ENCODE measurements at regions not wholly inside any gene's neighbourhood (a gene's known extent, or its start where the extent isn't known, plus 50 kb on each side); places are given as distances from the start of the nearest gene placed in this dataset.

DNA sequence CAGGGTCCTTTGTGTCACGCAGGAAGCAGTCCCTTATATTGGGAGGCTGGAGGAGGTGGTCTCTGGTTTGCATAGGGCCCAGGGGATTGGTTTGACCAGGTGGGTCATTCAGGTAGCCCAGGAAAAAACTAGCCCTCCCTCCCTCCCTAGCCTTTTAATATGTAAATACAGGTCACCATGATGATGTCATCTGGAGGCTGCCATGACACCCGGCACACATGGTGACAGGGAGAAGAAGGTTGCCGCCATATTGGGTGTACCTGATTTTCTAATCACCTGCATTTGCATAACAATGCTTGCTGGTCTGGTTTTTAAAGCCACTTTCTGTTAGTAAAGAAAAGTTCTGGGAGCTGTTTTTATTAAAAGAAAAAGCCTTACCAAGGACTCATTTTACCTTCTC, 791.0 kb upstream of the ADGRL4 start:
- Histone ChIP-seq H3K4me3 (ENCODE audit: low read length in 3 of 3) (no peak overlapping the region), H3K36me3 (ENCODE audit: control insufficient read depth in 3 of 3, insufficient read depth in 3 of 3, low read length in 3 of 3) (no peaks in the 10 kb centered on the region), H3K27ac (ENCODE audit: low read depth, low read length) (no peak overlapping the region), H3K4me1 (ENCODE audit: control insufficient read depth in 3 of 3, insufficient read depth in 3 of 3, low read length in 3 of 3) (no peaks in the 10 kb centered on the region), H3K27me3 (ENCODE audit: control insufficient read depth in 3 of 3, insufficient read depth in 3 of 3, low read length in 3 of 3) (no peaks in the 10 kb centered on the region), H3K9ac (ENCODE audit: low read depth in 1 of 3, low read length in 3 of 3) (no peak overlapping the region), H3K9me3 (ENCODE audit: control insufficient read depth in 3 of 3, low read length in 3 of 3) (no peaks in the 10 kb centered on the region)

DNA sequence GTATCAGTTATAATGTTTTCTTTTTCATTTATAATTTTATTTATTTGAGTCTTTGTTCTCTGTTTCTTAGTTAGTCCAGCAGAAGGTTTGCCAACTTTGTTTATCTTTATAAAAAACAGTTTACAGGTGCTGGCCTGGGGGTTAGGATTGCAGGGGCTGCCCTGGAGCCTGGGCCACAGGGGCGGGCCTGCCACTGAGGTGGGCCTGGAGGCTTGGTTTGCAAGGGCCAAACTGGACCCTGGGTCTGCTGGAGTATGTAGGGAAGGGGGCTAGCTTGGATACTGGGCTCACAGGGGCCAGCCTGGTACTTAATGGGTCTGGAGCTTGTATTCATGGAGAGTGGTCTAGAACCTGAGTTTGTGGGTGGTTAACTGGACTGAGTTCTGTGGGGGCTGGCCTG, 789.9 kb upstream of the ADGRL4 start:
- no peaks in the 10 kb centered on the region for H3K9me3 ChIP-seq (ENCODE audit: control insufficient read depth in 3 of 3, low read length in 3 of 3)
- H3K9ac ChIP-seq (ENCODE audit: low read depth in 1 of 3, low read length in 3 of 3): no peak overlapping the region
- no peak overlapping the region for H3K4me3 ChIP-seq (ENCODE audit: low read length in 3 of 3)
- no peaks in the 10 kb centered on the region for H3K27me3 ChIP-seq (ENCODE audit: control insufficient read depth in 3 of 3, insufficient read depth in 3 of 3, low read length in 3 of 3)
- H3K36me3 ChIP-seq (ENCODE audit: control insufficient read depth in 3 of 3, insufficient read depth in 3 of 3, low read length in 3 of 3): no peaks in the 10 kb centered on the region
- no peak overlapping the region for H3K27ac ChIP-seq (ENCODE audit: low read depth, low read length)
- H3K4me1 ChIP-seq (ENCODE audit: control insufficient read depth in 3 of 3, insufficient read depth in 3 of 3, low read length in 3 of 3): no peaks in the 10 kb centered on the region

DNA sequence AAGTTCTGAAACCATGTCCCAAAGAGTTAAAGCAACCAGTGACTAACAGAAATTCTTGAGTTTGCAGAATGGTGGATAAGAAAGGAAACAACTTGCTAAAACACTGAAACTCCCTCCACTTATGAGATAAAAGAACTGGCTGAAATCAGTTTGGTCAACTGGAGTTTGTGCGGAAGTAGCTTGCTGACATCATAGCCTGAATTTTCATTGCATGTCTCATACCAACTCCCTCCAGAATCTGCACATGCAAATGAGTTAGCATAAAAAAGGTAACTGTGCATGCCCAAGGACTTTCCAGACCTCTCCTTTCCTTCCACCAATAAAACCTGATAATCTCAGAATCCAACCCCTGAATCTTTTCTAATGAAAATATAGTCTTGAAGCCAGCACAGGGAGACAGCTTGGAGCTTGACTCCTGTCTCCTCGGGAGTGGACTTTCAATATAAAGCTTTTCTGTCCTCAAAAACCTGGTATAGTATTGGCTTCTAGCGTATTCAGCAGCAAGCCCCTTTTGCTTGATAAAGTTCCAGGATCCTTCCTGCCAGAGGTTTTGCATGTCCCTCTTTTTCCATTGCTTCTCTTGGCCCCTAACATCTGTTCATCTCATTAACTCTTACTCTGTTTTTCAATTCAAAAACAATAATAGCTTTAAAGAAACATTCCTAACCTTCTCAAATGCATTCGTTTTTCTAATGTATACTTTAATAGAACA, 785.8 kb upstream of the ADGRL4 start:
- Histone ChIP-seq H3K9me3 (ENCODE audit: control insufficient read depth in 3 of 3, low read length in 3 of 3) (no peaks in the 10 kb centered on the region), H3K36me3 (ENCODE audit: control insufficient read depth in 3 of 3, insufficient read depth in 3 of 3, low read length in 3 of 3) (no peaks in the 10 kb centered on the region), H3K27me3 (ENCODE audit: control insufficient read depth in 3 of 3, insufficient read depth in 3 of 3, low read length in 3 of 3) (no peaks in the 10 kb centered on the region), H3K4me3 (ENCODE audit: low read length in 3 of 3) (no peak overlapping the region), H3K4me1 (ENCODE audit: control insufficient read depth in 3 of 3, insufficient read depth in 3 of 3, low read length in 3 of 3) (no peaks in the 10 kb centered on the region), H3K27ac (ENCODE audit: low read depth, low read length) (no peak overlapping the region), H3K9ac (ENCODE audit: low read depth in 1 of 3, low read length in 3 of 3) (no peak overlapping the region)

DNA sequence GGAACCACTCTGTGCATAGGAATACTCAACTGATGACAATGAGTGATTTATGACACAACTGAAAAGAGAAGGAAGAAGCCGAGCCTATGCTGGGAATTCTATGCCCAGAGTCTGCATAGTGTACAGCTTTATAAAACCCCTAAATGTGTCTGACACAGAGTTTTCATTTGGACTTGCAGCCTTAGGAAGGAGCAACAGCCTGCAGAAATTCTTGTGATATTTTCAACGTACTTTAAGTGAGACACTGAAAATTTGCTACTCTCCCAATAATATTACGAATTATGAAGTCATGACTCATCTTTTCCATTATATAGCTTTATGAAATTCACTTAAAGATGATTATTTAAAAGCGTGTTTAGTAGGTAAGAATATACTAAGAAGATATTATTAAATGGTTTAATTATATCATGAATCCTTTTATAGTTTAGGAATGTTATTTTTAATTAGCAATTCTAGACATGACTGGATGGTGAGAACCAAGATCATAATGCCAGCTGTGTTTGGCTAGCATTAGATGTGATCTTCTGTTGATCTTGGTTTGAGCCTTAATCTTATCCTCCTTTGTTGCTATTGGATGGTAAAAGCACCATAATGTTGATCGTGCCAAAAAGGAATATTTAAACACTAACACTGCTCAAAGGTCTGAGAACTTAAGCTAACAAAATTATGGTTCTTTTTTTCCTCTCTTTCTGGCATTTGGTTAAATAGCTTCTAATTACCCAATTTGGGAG, 785.1 kb upstream of the ADGRL4 start:
- no peak overlapping the region for H3K4me3 ChIP-seq (ENCODE audit: low read length in 3 of 3)
- no peaks in the 10 kb centered on the region for H3K4me1 ChIP-seq (ENCODE audit: control insufficient read depth in 3 of 3, insufficient read depth in 3 of 3, low read length in 3 of 3)
- no peaks in the 10 kb centered on the region for H3K9me3 ChIP-seq (ENCODE audit: control insufficient read depth in 3 of 3, low read length in 3 of 3)
- H3K9ac ChIP-seq (ENCODE audit: low read depth in 1 of 3, low read length in 3 of 3): no peak overlapping the region
- no peaks in the 10 kb centered on the region for H3K27me3 ChIP-seq (ENCODE audit: control insufficient read depth in 3 of 3, insufficient read depth in 3 of 3, low read length in 3 of 3)
- no peaks in the 10 kb centered on the region for H3K36me3 ChIP-seq (ENCODE audit: control insufficient read depth in 3 of 3, insufficient read depth in 3 of 3, low read length in 3 of 3)
- H3K27ac ChIP-seq (ENCODE audit: low read depth, low read length): no peak overlapping the region

DNA sequence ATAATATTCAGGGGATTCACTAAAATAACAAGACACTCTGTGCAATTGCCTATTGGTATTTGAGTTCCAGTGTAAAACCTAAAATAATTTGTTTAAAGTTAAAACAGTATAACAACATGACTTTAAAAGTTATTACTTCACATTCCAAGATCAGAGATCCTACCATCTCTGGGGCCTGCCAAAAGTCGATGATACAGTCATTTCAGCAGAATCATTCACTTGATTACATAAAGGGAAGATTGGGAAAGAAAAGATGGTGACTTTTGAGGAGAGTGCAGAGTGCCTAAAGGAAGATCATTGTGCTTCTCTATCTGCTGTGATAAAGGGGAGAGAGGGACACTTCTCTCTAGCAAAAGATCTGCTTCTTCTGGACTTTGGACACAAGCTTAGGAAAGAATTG, 784.4 kb upstream of the ADGRL4 start:
- Histone ChIP-seq H3K27ac (ENCODE audit: low read depth, low read length) (no peak overlapping the region), H3K36me3 (ENCODE audit: control insufficient read depth in 3 of 3, insufficient read depth in 3 of 3, low read length in 3 of 3) (no peaks in the 10 kb centered on the region)

DNA sequence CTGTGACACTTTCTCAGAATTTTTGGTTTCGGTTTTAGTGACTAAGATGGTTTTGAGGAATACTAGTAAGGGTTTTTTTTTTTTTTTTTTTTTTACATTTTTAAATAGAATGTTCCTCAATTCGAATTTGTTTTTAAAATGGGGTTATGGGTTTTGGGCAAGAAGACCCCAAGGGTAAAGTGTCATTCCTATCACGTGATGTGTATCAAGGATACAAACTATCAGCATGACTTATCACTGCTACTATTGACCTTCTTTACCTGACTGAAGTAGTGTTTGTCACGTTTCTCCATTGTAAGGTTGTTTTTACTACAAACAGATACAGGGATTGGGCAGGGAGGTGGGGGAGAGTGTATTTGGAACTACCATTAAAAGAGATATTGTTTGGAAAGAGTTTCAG, 781.1 kb upstream of the ADGRL4 start:
- Histone ChIP-seq H3K36me3 (ENCODE audit: control insufficient read depth in 3 of 3, insufficient read depth in 3 of 3, low read length in 3 of 3) (no peaks in the 10 kb centered on the region), H3K9me3 (ENCODE audit: control insufficient read depth in 3 of 3, low read length in 3 of 3) (no peaks in the 10 kb centered on the region), H3K27ac (ENCODE audit: low read depth, low read length) (no peak overlapping the region), H3K27me3 (ENCODE audit: control insufficient read depth in 3 of 3, insufficient read depth in 3 of 3, low read length in 3 of 3) (no peaks in the 10 kb centered on the region), H3K4me1 (ENCODE audit: control insufficient read depth in 3 of 3, insufficient read depth in 3 of 3, low read length in 3 of 3) (no peaks in the 10 kb centered on the region), H3K4me3 (ENCODE audit: low read length in 3 of 3) (no peak overlapping the region), H3K9ac (ENCODE audit: low read depth in 1 of 3, low read length in 3 of 3) (no peak overlapping the region)

More for the DNA sequence above, 784.4 kb upstream of the ADGRL4 start:
- Histone ChIP-seq H3K4me3 (ENCODE audit: low read length in 3 of 3) (no peak overlapping the region), H3K9me3 (ENCODE audit: control insufficient read depth in 3 of 3, low read length in 3 of 3) (no peaks in the 10 kb centered on the region), H3K27me3 (ENCODE audit: control insufficient read depth in 3 of 3, insufficient read depth in 3 of 3, low read length in 3 of 3) (no peaks in the 10 kb centered on the region), H3K9ac (ENCODE audit: low read depth in 1 of 3, low read length in 3 of 3) (no peak overlapping the region), H3K4me1 (ENCODE audit: control insufficient read depth in 3 of 3, insufficient read depth in 3 of 3, low read length in 3 of 3) (no peaks in the 10 kb centered on the region)

DNA sequence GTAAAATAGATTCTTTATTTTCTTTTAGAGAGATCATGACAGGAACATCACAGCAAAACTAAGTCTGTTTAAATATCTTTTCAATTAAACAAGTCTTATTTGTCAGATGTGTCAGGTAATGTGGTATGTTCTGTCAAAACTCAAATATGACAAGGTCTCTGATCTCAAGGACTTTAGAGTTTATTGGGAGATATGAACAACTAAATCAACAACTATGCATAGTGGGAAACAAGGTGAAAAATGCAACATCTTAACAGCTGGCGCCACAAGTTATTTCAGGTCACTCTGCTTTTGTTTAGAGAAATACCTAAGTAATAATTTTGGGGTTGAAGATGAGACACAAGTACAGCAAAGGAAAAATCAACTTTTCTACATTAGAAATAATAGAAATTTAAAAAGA, 779.4 kb upstream of the ADGRL4 start:
- no peak overlapping the region for H3K9ac ChIP-seq (ENCODE audit: low read depth in 1 of 3, low read length in 3 of 3)
- no peak overlapping the region for H3K4me3 ChIP-seq (ENCODE audit: low read length in 3 of 3)
- H3K9me3 ChIP-seq (ENCODE audit: control insufficient read depth in 3 of 3, low read length in 3 of 3): no peaks in the 10 kb centered on the region
- no peaks in the 10 kb centered on the region for H3K27me3 ChIP-seq (ENCODE audit: control insufficient read depth in 3 of 3, insufficient read depth in 3 of 3, low read length in 3 of 3)
- no peaks in the 10 kb centered on the region for H3K36me3 ChIP-seq (ENCODE audit: control insufficient read depth in 3 of 3, insufficient read depth in 3 of 3, low read length in 3 of 3)
- no peaks in the 10 kb centered on the region for H3K4me1 ChIP-seq (ENCODE audit: control insufficient read depth in 3 of 3, insufficient read depth in 3 of 3, low read length in 3 of 3)
- no peak overlapping the region for H3K27ac ChIP-seq (ENCODE audit: low read depth, low read length)

DNA sequence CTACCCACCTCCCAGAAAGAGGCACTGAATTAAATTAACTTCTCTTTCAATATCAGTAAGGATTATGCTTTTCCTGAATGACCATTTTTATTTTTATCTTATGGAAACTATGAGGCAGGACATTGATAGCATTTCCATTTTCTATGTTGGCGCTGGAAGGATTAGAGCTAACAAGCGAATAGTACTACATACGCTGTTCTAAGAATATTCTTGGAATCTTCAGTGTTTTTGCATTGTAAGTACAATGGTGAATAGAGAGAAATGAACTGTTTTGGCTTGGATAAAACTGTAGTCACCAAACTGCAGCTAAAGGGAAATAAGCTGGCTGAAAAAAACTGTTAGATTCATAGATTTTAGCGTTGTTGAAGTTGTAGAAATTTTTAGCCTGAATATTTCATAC, 779.0 kb upstream of the ADGRL4 start:
- H3K36me3 ChIP-seq (ENCODE audit: control insufficient read depth in 3 of 3, insufficient read depth in 3 of 3, low read length in 3 of 3): no peaks in the 10 kb centered on the region
- H3K9ac ChIP-seq (ENCODE audit: low read depth in 1 of 3, low read length in 3 of 3): no peak overlapping the region
- no peaks in the 10 kb centered on the region for H3K4me1 ChIP-seq (ENCODE audit: control insufficient read depth in 3 of 3, insufficient read depth in 3 of 3, low read length in 3 of 3)
- H3K9me3 ChIP-seq (ENCODE audit: control insufficient read depth in 3 of 3, low read length in 3 of 3): no peaks in the 10 kb centered on the region
- H3K27ac ChIP-seq (ENCODE audit: low read depth, low read length): no peak overlapping the region
- no peaks in the 10 kb centered on the region for H3K27me3 ChIP-seq (ENCODE audit: control insufficient read depth in 3 of 3, insufficient read depth in 3 of 3, low read length in 3 of 3)
- no peak overlapping the region for H3K4me3 ChIP-seq (ENCODE audit: low read length in 3 of 3)

DNA sequence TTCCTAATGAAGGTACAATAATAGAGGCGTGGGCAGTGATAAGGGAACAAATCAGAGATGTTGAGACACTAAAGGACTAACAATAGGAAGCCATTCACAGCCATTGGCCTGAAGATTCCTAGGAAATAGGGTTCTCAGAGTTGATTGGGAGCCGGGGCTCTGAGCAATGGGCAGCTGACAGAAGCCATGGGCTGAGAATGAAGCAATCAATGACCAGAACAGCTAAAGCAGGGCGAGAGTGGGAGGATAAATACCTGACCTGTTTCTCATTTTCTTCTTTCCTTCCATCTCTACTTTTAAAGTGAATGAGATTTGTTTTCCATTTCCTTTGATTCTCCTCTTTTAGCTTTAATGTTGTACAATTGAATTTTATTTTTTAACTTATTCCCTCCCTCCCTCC, 774.7 kb upstream of the ADGRL4 start:
- H3K4me1 ChIP-seq (ENCODE audit: control insufficient read depth in 3 of 3, insufficient read depth in 3 of 3, low read length in 3 of 3): no peaks in the 10 kb centered on the region
- no peak overlapping the region for H3K9ac ChIP-seq (ENCODE audit: low read depth in 1 of 3, low read length in 3 of 3)
- H3K36me3 ChIP-seq (ENCODE audit: control insufficient read depth in 3 of 3, insufficient read depth in 3 of 3, low read length in 3 of 3): no peaks in the 10 kb centered on the region
- no peaks in the 10 kb centered on the region for H3K9me3 ChIP-seq (ENCODE audit: control insufficient read depth in 3 of 3, low read length in 3 of 3)
- no peak overlapping the region for H3K4me3 ChIP-seq (ENCODE audit: low read length in 3 of 3)
- H3K27me3 ChIP-seq (ENCODE audit: control insufficient read depth in 3 of 3, insufficient read depth in 3 of 3, low read length in 3 of 3): no peaks in the 10 kb centered on the region
- no peak overlapping the region for H3K27ac ChIP-seq (ENCODE audit: low read depth, low read length)

DNA sequence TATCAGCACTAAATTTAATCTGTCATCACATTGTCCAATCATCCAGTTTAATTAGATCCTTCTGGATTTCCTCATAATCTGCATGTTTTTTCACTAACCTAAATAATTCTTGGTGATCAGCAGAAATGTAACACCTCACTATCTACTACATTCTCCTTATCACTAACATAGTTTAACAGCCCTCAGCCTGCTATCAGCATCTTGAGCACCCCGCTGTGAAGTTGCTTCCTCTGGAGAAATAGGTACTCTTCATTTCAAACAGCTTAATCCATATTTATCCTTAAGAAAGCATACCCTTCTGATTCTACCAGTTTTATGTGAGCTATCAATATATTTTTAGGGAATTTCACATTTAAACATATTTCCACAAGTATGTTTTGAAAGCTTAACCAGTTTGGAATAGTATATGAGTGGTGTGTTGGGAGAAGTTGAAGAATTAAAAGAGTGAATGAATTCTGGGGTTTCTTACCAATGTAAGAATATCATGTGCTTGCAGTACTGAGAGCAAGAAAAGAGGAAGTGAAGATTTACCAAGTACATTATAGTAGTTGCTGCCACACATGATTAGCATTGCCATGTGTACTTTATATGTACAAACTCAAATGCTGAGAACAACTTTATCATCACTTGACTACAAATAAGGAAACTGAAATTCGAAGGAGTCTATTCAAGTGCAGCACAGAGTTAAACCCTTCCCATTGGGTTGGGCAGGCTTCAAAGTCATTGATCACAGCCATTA, 771.1 kb upstream of the ADGRL4 start:
- Histone ChIP-seq H3K4me1 (ENCODE audit: control insufficient read depth in 3 of 3, insufficient read depth in 3 of 3, low read length in 3 of 3) (no peaks in the 10 kb centered on the region), H3K9me3 (ENCODE audit: control insufficient read depth in 3 of 3, low read length in 3 of 3) (no peaks in the 10 kb centered on the region), H3K27me3 (ENCODE audit: control insufficient read depth in 3 of 3, insufficient read depth in 3 of 3, low read length in 3 of 3) (no peaks in the 10 kb centered on the region), H3K36me3 (ENCODE audit: control insufficient read depth in 3 of 3, insufficient read depth in 3 of 3, low read length in 3 of 3) (no peaks in the 10 kb centered on the region), H3K4me3 (ENCODE audit: low read length in 3 of 3) (no peak overlapping the region), H3K9ac (ENCODE audit: low read depth in 1 of 3, low read length in 3 of 3) (no peak overlapping the region), H3K27ac (ENCODE audit: low read depth, low read length) (no peak overlapping the region)
